ENCODE measurements at regions not wholly inside any gene's neighbourhood (a gene's known extent, or its start where the extent isn't known, plus 50 kb on each side); places are given as distances from the start of the nearest gene placed in this dataset.

GRCh38 chr6:19427548-19427947 lies 409.6 kb upstream of the ID4 start:
- TF ChIP-seq REST (IDR thresholded peaks at IDR 0.05; ENCODE audit: low read depth) (no peak), CTCF (IDR thresholded peaks at IDR 0.05 in 2 of 3, conservative IDR thresholded peaks at IDR 0.05 in 1 of 3; ENCODE audit: borderline replicate concordance in 1 of 3, insufficient read depth in 1 of 3, low read depth in 2 of 3, low read length in 2 of 3) (no peak), ATF3 (IDR thresholded peaks at IDR 0.05) (no peak), TCF7L2 (IDR thresholded peaks at IDR 0.05; ENCODE audit: borderline replicate concordance, extremely low read depth, insufficient read depth, insufficient read length) (no peak), SRF (IDR thresholded peaks at IDR 0.05; ENCODE audit: low read depth) (no peak), POLR2A (IDR thresholded peaks at IDR 0.05; ENCODE audit: borderline replicate concordance, extremely low read depth, insufficient read depth, insufficient read length) (no peak), POLR2AphosphoS5 (IDR thresholded peaks at IDR 0.05; ENCODE audit: low read depth, low read length) (no peak), SP1 (IDR thresholded peaks at IDR 0.05; ENCODE audit: low read depth) (no peak), CBX3 (IDR thresholded peaks at IDR 0.05; ENCODE audit: low read depth) (no peak), CEBPB (IDR thresholded peaks at IDR 0.05; ENCODE audit: low read depth) (no peak), EZH2phosphoT487 (IDR thresholded peaks at IDR 0.05; ENCODE audit: borderline replicate concordance) (no peak), JUND (IDR thresholded peaks at IDR 0.05) (no peak)
